Heart left ventricle (tissue), 16 donors: ENCODE measurements at regions not wholly inside any gene's neighbourhood (a gene's known extent, or its start where the extent isn't known, plus 50 kb on each side); places are given as distances from the start of the nearest gene placed in this dataset.

ENCODE experiments used
- ATAC-seq, 4 donors: fragments of 200-7000 bp; cut with Tn5 transposase; one replicate each; pipeline ENCODE4 v1.9.1; 2020 to 2022; ENCODE audit warnings: moderate library complexity in 4 of 4, mild to moderate bottlenecking in 3 of 4, moderate number of reproducible peaks in 1 of 4
- DNase-seq, 5 donors: peaks; one replicate each; pipeline ENCODE4 v3.0.0-alpha.2; 2020
- H3K27ac ChIP-seq, 12 donors: fragments of 200-600 bp; sonication (generic) in 4 of 12; one replicate each; pipeline versions ENCODE4 v1.5.0 to v1.8.0; 2016 to 2022; ENCODE audit warnings: mild to moderate bottlenecking in 2 of 12
- H3K27me3 ChIP-seq, 9 donors: fragments of 200-600 bp; sonication (generic) in 2 of 9; one replicate each; pipeline versions ENCODE4 v1.5.1 to v1.8.0; 2016 to 2022; ENCODE audit warnings: mild to moderate bottlenecking in 3 of 9
- H3K36me3 ChIP-seq, 9 donors: fragments of 200-600 bp; sonication (generic) in 2 of 9; one replicate each; pipeline versions ENCODE4 v1.5.0 to v1.8.0; 2018 to 2022; ENCODE audit warnings: mild to moderate bottlenecking in 2 of 9
- H3K4me1 ChIP-seq, 12 donors: fragments of 200-600 bp; sonication (generic) in 4 of 12; one replicate each; pipeline versions ENCODE4 v1.5.0 to v1.8.0; 2016 to 2022; ENCODE audit warnings: mild to moderate bottlenecking in 3 of 12
- H3K4me3 ChIP-seq, 12 donors: fragments of 200-600 bp; sonication (generic) in 4 of 12; one replicate each; pipeline versions ENCODE4 v1.5.0 to v1.8.0; 2017 to 2022; ENCODE audit warnings: mild to moderate bottlenecking in 9 of 12, moderate library complexity in 4 of 12
- H3K9me3 ChIP-seq, 12 donors: fragments of 200-600 bp; sonication (generic) in 4 of 12; one replicate each; pipeline versions ENCODE4 v1.5.0 to v1.8.0; 2016 to 2022; ENCODE audit warnings: mild to moderate bottlenecking in 1 of 12
- CTCF ChIP-seq, 12 donors: fragments of 200-600 bp; sonication (generic) in 4 of 12; IDR thresholded peaks; one replicate each; pipeline versions ENCODE4 v1.5.0 to v1.8.0; 2018 to 2022; ENCODE audit warnings: antibody characterized with exemption in 12 of 12, mild to moderate bottlenecking in 5 of 12
- POLR2A ChIP-seq, 2 donors: fragments of 450-650 bp; IDR thresholded peaks; one replicate each; pipeline ENCODE4 v1.6.1; 2017; ENCODE audit warnings: antibody characterized with exemption in 2 of 2, mild to moderate bottlenecking in 2 of 2, moderate library complexity in 2 of 2
- whole genome bisulfite sequencing, 4 donors: extraction: QIAGEN DNeasy Blood & Tissue Kit in 2 of 4; methylation state at CpG; one replicate each; pipeline versions ENCODE4 v1.1.5 to v1.1.7; 2013 to 2018; 5-methylcytosine and 5-hydroxymethylcytosine counted together
- intact Hi-C, 10 donors: fragments of 100-400 bp; cut with DNase I; formaldehyde crosslinking; loops; one replicate each; pipeline versions ENCODE4 v1.11.1 to v1.14.2; 2022
- donor health status: ischemic (EF 13 %, LVEDD 7.1; RV severe dilation, severe dysfunction).
- donor health status: healthy with polysubstance abuse.
- donor health status: DM: no; HTN: yes; CAD: no.
- donor health status: DM: no; HTN: no; CAD: no.
- donor health status: ischemic (EF 25% LVEDD 6.9; RV normal size, moderate dysfunction).
- donor health status: ischemic (EF 25% LVEDD 5.7; RV mildly dilated, moderate dysfunction).
- donor health status: healthy.
- donor health status: DM: yes; HTN: yes; CAD: no.
- donor health status: ischemic (EF 35%, LVEDD 5.7; RV mildly dilated, moderate dysfunction).
- donor health status: nonischemic (EF 11% LVEDD 7.7; RV severe dilation, severe dysfunction).
- donor health status: DM: yes; HTN: yes; CAD: no.
- donor health status: PGD.
- donor health status: ischemic (EF 29% LVEDD 5.4; RV normal size, mild dysfunction).
- donor health status: nonischemic (EF 23%, LVEDD 6.1; RV moderate dilation, normal function).

- intact Hi-C loops = no loop called here
- WGBS, 4 donors = 89 to 93% (median 92%) methylated on average over 6 to 7 of the region's 7 CpGs
- no peak for TF ChIP-seq POLR2A (IDR thresholded peaks at IDR 0.05)
- no peak for TF ChIP-seq CTCF (IDR thresholded peaks at IDR 0.05)
- peaks cover 0 to 4% (median 0%) of the 10 kb centered on the region in 12 donors for H3K9me3 ChIP-seq
- DNase-seq (no peak), ATAC-seq (no peak)
- peaks cover 0 to 11% (median 0%) of the 10 kb centered on the region in 9 donors for H3K27me3 ChIP-seq
- no peaks in the 10 kb centered on the region for H3K4me1 ChIP-seq
- H3K27ac ChIP-seq = no peak overlapping the region
- no peaks in the 10 kb centered on the region for H3K36me3 ChIP-seq
- no peak overlapping the region for H3K4me3 ChIP-seq
These were observed 550.3 kb upstream of the HS6ST1 start for GRCh38 chr2:128868686-128869551.

DNA sequence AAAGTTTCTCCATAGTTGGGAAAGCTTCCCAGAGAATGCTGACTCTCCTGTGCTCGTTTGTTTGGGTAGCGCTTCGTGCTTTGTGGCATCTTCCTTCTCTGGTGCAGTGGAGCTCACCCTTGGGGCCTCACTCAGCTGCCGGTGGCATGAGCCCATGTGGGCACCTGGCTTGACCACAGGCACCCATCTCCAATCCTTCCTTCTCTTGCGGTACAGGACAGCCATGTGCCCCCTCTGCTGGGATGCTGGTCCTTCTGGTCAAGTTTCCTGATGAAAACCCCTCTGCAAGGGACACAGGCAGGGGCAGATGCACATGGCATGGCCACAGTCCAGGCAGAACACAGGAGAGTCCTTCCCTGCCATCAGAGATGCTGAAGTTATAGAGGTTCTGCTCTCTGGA is 555.9 kb upstream of the HS6ST1 start:
- no peaks in the 10 kb centered on the region for H3K4me1 ChIP-seq
- intact Hi-C loops = no loop called here
- H3K27ac ChIP-seq = no peak overlapping the region
- H3K27me3 ChIP-seq = peaks cover 0 to 11% (median 0%) of the 10 kb centered on the region in 9 donors
- ATAC-seq (no peak), DNase-seq (no peak)
- WGBS, 4 donors = 91 to 99% (median 93%) methylated on average over 5 of the region's 5 CpGs
- peaks cover 0 to 4% (median 0%) of the 10 kb centered on the region in 12 donors for H3K9me3 ChIP-seq
- TF ChIP-seq CTCF (IDR thresholded peaks at IDR 0.05) = no peak
- H3K36me3 ChIP-seq = no peaks in the 10 kb centered on the region
- H3K4me3 ChIP-seq = no peak overlapping the region

DNA sequence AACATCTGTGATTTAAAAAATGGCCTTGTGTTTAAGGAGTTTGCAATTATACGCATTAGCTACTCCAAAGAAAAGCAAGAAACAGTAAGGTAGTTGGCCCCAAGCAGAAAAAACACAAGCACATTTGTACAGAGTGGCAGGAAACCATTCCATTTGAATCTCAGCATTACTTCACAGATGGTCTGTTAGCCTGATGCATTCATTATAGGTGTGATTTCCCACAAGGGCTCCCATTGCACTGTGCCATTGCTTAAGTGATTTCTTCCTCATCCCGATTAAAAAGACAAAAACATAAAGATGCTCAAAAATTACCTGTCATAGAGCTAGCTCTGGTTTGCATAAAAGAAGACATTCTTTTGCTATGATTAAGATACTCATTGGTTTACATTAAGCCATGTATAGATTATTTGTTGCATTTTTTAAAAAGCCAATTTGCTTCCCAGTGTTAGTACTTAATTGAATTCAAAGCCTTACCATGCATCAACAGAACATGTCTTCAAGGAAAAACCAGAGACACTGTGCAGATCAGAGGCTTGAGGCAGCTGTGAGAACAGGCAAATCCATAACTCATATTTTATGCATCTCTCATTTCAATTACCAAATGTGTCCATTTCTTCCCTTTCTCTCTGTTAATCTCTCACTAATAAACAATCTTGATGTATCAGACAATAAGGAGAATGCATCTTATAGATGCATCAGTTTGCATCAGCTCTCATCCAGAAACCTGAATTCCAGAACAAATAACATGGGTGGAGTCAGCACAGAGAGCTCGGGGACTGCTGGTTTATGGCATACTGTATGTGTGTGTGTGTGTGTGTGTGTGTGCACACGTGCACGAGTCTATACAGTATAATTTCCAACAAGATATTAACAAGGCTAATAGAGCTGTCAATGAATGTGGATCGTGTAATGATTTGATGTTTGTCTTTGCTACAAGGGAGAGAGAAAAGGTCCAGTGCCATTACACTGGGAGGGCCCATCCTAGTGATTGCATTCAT is 558.6 kb upstream of the HS6ST1 start:
- no peak overlapping the region for H3K27ac ChIP-seq
- no peaks in the 10 kb centered on the region for H3K27me3 ChIP-seq
- intact Hi-C loops = no loop called here
- no peaks in the 10 kb centered on the region for H3K36me3 ChIP-seq
- H3K9me3 ChIP-seq = peaks cover 0 to 4% (median 0%) of the 10 kb centered on the region in 12 donors
- DNase-seq (no peak), ATAC-seq (no peak)
- no peaks in the 10 kb centered on the region for H3K4me1 ChIP-seq
- H3K4me3 ChIP-seq = no peak overlapping the region
- WGBS, 4 donors = 70 to 86% (median 77%) methylated on average over 6 of the region's 6 CpGs
- no peak for TF ChIP-seq CTCF (IDR thresholded peaks at IDR 0.05)
- TF ChIP-seq POLR2A (IDR thresholded peaks at IDR 0.05) = no peak

DNA sequence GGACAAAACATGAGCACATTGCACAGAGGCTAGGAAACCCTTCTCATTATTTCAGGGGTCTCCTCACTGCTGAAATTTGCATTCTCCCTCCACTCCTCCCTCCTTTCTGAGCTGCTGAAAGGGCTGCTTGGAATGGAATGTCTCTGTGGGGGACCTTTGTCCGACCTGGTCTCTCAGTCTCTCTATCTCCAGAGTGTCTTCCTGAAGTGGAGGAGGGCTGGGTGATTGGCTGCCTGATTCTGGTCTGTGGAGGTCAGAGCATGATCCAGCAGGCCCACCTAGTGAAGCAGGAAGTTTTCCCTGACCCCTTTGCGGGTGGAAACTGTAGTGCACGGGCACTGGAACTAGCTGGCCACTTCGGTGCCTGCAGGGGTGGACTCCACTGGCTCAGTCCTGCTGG is 560.5 kb upstream of the HS6ST1 start:
- Histone ChIP-seq H3K9me3 (peaks cover 0 to 6% (median 0%) of the 10 kb centered on the region in 12 donors), H3K27me3 (no peaks in the 10 kb centered on the region), H3K27ac (no peak overlapping the region), H3K36me3 (no peaks in the 10 kb centered on the region), H3K4me1 (no peaks in the 10 kb centered on the region), H3K4me3 (no peak overlapping the region)
- ATAC-seq = no peak
- no peak for TF ChIP-seq POLR2A (IDR thresholded peaks at IDR 0.05)
- TF ChIP-seq CTCF (IDR thresholded peaks at IDR 0.05) = no peak
- WGBS, 4 donors = 67 to 84% (median 74%) methylated on average over 4 of the region's 4 CpGs
- intact Hi-C loops = no loop called here
- DNase-seq = no peak
